ENCODE measurements at regions not wholly inside any gene's neighbourhood (a gene's known extent, or its start where the extent isn't known, plus 50 kb on each side); places are given as distances from the start of the nearest gene placed in this dataset.

DNA sequence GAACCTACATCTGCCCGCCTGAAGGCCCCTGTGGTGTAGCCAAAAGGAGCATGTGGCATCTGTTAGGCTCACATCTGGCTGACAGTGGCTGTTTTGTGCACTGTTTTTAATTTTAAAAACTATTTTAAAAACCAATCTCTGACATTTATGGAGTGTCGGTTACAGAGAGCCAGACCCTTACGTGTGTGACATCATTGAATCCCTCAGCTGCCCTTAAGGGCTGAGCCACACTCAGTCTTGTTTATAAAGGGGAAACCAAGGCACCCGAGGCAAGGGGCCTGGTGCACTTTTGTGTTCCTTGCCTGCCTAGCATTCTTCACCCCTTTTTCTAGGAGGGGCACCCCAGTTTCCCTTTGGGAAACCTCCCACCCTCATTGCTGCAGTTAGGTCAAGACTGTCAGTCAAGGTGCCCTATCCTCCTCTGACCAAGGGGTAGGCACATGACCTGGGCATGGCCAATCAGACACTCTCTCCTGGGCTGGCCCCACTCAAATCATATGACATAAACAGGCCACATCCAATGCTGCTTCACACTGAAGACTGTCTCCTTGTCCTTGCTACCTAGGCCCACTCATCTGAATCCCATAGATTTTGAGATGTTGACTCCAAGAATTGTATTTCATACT lies 105.3 kb downstream of the LSM3 start:
- intact Hi-C loops (cut with DNase I): no loop called here
- ATAC-seq: no peak
- DNase-seq (ENCODE audit: low spot score): no peak

DNA sequence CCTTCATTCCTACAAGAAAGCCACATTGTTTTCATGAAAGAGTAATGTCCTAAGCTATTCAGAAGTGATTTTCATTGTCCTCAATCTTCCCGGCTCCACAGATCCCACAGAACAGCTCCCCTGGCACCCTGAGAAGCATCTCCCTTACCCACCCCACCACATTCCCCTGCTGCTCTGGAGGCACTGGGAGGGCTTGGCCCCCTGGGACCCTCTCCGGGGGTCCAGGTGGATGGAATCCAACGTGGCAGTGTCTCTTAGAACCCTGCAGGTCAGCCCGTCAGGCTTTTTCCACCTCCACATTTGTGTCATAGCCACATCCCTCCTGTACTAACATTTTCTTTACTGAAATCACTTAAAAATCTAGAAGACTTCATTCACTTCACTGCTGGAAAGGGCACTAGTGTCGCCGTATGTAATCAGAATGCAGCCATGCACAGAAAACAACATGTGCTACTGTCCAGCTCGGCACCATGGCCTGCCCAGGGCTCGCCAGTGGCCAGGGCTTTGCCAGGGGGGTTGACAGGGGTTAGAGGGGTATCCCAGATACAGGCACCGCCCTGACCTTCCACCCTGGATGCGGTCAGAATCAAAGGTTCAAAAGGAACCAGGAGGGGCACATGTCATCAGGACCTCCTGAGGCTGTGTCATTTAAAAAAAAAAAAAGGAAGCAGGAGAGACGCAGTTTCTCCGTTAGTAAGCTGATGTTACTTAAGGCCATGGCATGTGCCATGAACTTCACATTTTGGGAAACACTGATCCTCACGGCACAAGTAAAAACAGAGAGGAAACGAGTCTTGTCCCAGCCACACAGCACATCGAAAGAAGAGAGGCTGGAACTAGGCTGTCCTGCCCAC lies 106.3 kb downstream of the LSM3 start:
- DNase-seq (ENCODE audit: low spot score) (no peak), ATAC-seq (no peak)
- intact Hi-C loops (cut with DNase I): no loop called here

DNA sequence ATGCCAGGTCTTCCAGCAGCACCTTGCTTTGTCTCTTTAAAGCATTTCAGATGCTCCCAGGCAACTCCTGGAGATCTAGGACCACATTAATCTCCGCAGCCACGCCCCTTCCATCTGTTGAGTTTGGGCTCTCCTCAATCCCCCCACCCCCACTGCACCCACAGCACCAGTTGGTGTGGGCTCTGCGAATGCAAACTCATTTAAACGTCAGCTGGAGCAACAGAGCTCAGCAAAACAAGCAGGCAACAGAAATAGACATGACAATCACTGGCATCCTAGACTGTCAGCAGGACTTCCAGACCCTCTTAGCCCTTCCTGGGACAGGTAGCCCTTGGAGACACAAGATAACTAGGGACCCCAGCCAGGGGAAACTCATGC lies 106.9 kb downstream of the LSM3 start:
- intact Hi-C loops (cut with DNase I): no loop called here
- DNase-seq (ENCODE audit: low spot score): no peak
- ATAC-seq: no peak

DNA sequence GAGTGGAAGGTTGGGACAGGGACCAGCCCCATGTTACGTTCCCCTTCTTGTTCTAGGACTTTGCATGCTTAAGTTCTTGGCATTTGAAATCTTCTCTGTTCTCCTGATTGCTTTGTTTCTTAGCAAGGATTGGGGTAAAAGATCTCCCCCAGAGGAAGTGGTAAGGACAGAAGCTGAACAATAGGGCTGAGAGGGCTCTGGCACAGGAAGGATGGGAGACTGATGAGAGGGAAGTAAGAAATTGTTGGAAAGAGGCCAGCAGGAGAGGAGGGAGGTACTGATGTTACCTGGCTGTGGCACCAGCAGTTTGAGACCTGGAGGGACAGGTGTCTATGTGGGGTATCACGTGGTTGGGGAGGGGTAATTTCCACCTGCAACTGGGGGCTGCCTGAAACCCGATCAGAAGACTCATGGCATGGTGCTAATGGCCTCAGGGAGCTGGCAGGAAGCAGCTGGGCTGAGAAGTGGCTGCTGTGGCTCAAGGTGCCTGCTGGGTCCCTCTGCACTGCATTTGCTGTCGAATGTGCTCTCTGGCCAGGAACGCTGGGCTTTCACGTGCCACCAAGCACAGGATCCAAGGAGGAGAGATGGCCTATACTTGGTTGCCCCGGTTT lies 108.4 kb downstream of the LSM3 start:
- intact Hi-C loops (cut with DNase I): no loop called here
- no peak for ATAC-seq
- no peak for DNase-seq (ENCODE audit: low spot score)

DNA sequence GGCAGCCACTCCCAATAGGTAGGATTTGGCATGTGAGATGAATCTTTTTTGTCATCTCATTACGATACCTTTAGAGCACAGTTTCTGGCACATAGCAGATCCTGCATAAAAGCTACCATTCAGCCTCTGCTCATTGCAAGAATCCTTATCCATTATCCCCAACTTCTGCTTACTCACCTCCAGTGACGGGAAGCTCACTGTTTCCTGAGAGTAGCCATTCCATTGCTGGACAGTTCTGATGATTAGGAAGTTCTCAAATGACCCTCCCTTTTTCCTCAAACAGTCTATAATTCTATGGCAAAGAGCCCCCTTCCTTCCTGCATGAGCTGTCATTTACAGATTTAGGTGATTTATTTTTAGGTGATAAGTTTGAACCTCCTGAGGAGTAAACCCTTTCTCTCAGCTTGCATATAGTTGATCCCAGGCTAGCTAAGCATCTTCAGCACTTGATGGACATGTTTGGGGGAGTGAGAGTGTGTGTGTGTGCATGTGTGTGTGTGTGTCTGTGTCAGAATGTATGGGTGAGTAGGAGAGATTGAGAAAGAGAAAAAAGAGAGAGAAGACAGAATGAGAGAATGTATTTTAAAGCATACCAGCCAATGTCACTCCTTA lies 109.7 kb downstream of the LSM3 start:
- intact Hi-C loops (cut with DNase I): no loop called here
- ATAC-seq: no peak
- DNase-seq (ENCODE audit: low spot score): no peak

- DNase-seq (ENCODE audit: low spot score): no peak
- intact Hi-C loops (cut with DNase I): no loop called here
- no peak for ATAC-seq
These were observed 110.3 kb downstream of the LSM3 start for GRCh38 chr3:14288833-14289451.

DNA sequence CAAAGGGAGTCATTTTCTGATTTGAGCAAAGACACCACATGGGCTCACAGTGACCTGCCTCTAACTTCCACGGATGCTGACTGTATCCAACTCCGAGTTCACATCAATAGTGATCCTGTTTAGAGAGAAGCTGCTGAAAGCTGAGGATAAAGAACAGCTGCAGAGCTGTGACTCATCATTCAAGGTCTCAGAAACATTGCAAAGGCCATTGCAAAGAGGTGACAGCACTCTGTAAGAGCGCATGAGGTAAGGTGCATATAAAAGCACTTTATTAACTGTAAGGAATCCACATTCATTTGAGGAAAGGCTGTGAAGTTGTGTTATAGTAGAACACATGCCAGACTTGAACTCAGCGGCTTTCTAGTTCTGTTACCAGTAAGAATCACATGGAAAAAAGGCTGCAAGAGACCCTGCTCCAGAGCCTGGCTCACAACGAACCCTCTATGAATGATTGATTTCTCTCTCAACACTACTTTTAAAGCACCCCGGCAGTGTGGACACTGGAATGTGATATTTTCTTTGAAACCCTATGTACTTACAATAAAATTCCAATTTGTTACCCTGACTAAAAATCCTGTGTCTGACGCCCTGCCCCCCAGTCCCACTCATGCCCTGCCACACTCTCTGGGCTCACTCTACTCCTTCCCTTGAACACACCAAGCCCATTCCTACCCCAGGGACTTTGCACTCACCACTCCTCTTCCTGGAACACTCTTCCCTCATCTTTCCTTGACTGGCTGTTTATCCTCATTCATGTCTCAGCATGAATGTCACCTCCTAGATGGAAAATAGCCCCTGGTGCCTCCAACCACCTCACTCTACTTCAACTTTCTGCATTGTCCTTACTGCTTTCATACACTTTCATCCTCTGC lies 111.2 kb downstream of the LSM3 start:
- no peak for DNase-seq (ENCODE audit: low spot score)
- intact Hi-C loops (cut with DNase I): no loop called here
- peak; percentile 76 for ATAC-seq

- DNase-seq (ENCODE audit: low spot score) (no peak), ATAC-seq (no peak)
- intact Hi-C loops (cut with DNase I): no loop called here
These were observed 111.6 kb upstream of the SLC6A6 start for GRCh38 chr3:14290631-14291385.

DNA sequence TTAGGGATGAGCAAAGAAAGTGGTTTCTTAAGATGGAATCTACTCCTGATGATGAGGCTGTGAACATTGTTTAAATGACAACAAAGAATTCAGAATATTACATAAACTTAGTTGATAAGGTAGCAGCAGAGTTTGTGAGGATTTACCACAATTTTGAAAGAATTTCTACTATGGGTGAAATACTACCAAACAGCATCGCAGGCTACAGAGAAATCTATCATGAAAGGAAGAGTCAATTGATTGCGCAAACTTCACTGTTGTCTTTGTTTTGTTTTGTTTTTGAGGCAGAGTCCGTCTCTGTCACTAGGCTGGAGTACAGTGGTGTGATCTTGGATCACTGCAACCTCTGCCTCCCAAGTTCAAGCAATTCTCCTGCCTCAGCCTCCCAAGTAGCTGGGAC lies 107.4 kb upstream of the SLC6A6 start:
- intact Hi-C loops (cut with DNase I): no loop called here
- DNase-seq (ENCODE audit: low spot score) (no peak), ATAC-seq (no peak)

GRCh38 chr3:14295801-14296200 lies 106.6 kb upstream of the SLC6A6 start:
- intact Hi-C loops (cut with DNase I): no loop called here
- DNase-seq (ENCODE audit: low spot score) (no peak), ATAC-seq (no peak)

GRCh38 chr3:14297305-14297704 lies 105.1 kb upstream of the SLC6A6 start:
- no peak for DNase-seq (ENCODE audit: low spot score)
- ATAC-seq: no peak
- intact Hi-C loops (cut with DNase I): no loop called here

- ATAC-seq (peak; percentile 81), DNase-seq (ENCODE audit: low spot score) (no peak)
- intact Hi-C loops (cut with DNase I): no loop called here
These were observed 104.6 kb upstream of the SLC6A6 start for GRCh38 chr3:14297784-14298236.

DNA sequence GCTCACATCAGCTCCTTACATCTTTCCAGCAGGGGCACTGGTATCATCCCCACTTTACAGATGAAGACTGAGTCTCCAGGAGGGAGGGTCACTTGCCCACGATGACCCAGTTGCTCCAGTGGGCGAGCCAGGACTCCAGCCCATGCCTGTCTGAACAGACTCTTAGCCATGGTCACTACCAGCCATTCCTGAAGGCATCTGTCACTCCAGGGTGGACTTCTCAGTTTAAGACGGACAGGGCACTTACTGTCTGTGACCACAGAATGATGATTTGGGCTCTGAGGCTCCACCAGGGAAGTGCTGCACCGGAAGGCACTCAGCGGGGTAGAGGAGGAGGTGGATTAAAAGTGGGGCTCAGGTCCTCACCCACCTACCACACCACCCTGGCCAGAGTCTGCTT lies 104.0 kb upstream of the SLC6A6 start:
- DNase-seq (ENCODE audit: low spot score) (no peak), ATAC-seq (no peak)
- intact Hi-C loops (cut with DNase I): no loop called here

DNA sequence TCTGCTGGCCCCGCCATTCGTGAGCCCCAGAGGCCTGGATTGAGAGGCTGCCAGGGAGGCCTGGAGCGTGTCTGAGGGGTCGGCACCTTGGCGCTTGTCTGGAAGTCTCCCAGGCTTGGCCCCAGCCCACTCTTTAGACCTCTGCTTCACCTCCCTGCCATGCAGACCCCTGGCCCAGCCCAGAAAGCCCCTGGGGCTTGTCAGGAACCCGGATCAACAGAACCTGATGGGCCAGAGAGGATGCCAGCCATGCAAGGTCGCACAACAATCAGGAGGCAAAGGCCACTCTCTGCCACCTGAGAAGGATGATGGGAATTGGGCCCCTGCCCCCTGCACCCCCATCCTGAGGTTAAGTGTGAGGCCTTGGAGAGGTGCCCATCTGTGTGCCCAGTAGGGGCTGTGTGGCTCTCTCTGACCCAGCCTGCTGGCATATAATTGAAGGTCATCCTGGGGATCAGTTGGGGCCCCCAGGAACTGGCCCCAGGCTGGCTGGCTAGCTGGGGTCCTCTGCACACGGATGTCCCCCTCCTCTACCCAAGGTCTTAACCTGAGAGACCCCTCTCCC lies 103.3 kb upstream of the SLC6A6 start:
- intact Hi-C loops (cut with DNase I): no loop called here
- no peak for DNase-seq (ENCODE audit: low spot score)
- ATAC-seq: no peak

DNA sequence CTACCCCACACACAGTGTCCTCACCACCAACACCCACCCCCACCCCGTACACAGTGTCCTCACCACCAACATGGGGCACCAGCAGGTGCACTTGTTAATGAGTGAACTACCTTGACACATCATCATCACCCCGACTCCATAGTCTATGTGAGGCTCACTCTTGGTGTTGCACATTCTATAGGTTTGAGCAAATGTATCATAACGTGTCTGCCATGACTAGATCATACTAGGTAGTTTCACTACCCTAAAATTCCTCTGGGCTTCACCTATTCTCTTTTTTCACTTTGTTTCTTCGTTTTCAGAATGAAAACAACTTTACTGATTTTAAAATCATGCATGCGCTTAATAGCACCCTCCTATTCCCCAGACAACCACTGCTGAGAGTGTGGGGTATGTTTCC lies 102.6 kb upstream of the SLC6A6 start:
- ATAC-seq: no peak
- intact Hi-C loops (cut with DNase I): no loop called here
- DNase-seq (ENCODE audit: low spot score): no peak

DNA sequence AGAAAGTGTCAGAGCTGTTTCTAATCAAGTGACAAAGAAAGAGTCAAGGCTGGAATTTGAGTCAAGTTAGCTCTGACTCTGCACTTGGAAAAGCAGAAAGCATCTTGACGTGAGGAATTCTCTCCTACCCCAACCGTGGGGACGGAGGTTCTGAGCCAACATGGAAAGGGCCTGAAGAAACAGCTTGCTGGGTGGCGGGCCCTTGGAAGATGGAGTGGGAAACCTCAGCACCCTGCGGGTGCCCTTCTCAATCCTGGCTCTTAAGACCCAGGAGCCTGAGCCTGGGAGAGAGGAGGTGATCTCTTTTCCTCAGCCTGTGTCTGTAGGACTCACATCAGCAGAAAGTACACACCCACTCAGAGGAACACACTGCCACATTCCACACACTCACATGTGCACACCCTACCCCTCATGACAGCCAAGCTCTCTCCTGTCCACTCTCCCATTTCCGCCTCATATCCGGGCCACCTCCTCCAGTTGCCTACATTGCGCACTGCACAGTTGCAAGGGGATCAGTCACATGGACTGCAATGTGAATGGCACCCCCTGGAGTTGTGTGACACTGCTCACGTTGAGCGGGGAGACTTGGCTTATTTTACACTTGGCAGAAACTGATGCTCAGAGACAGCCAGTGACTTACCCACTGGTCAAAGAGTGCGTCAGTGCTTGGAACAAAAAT lies 101.5 kb upstream of the SLC6A6 start:
- intact Hi-C loops (cut with DNase I): no loop called here
- DNase-seq (ENCODE audit: low spot score): no peak
- no peak for ATAC-seq

DNA sequence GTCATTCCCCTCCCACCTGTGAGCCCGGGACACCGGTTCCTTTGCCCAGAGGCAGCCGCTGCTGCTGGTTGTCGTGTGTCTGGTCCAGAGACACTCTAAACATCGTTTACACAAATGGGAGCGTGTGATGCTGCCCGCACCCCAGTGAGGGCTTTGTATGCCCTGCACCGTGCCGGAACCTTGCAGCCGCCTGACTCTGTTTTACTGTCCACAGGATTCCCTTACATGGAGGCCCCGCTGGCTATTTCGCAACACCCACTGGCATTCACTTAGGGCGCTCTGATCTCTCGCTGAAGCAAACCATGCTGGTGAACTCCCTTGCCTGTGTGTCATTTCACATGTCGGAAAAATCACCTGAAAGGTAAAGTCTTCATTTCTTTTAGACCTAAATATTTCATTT lies 100.8 kb upstream of the SLC6A6 start:
- peak; percentile 25 for ATAC-seq
- intact Hi-C loops (cut with DNase I): no loop called here
- no peak for DNase-seq (ENCODE audit: low spot score)
